ENCODE measurements at regions not wholly inside any gene's neighbourhood (a gene's known extent, or its start where the extent isn't known, plus 50 kb on each side); places are given as distances from the start of the nearest gene placed in this dataset.
"Not testable (repeated sequence)": the region's sequence is repeated elsewhere in the genome, so short reads cannot be mapped to it uniquely, and the experiment has no call there.

DNA sequence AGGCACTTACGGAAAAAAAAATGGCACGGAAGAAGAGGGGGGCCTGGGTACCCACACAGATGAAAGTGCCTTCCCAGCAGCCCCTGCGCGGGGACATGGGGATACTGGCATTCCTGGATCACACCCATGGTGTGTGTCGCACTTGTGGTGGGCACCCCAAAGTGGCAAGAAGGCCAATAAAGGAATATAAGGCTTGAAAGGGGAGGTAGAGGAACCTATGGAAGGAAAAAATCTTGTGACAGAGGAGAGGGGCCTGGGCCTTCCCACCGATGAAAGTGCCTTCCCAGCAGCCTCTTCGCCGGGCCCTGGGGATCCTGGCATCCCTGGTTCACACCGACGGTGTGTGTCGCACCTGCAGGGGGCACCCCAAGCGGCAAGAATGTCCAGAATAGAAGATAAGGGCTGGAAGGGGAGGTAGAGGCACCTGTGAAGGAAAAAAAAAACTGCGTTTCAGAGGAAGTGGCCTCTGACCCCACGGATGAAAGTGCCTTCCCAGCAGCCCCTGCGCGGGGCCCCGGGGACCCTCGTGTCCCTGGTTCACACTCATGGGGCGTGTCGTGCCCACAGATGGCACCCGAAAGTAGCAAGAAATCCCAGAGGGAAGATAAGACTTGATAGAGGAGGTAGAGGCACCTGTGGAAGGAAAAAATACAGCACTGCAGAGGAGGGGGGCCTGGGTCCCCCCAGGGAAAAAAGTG lies 284.0 kb downstream of the ALG10 start:
- DNase-seq = no peak

DNA sequence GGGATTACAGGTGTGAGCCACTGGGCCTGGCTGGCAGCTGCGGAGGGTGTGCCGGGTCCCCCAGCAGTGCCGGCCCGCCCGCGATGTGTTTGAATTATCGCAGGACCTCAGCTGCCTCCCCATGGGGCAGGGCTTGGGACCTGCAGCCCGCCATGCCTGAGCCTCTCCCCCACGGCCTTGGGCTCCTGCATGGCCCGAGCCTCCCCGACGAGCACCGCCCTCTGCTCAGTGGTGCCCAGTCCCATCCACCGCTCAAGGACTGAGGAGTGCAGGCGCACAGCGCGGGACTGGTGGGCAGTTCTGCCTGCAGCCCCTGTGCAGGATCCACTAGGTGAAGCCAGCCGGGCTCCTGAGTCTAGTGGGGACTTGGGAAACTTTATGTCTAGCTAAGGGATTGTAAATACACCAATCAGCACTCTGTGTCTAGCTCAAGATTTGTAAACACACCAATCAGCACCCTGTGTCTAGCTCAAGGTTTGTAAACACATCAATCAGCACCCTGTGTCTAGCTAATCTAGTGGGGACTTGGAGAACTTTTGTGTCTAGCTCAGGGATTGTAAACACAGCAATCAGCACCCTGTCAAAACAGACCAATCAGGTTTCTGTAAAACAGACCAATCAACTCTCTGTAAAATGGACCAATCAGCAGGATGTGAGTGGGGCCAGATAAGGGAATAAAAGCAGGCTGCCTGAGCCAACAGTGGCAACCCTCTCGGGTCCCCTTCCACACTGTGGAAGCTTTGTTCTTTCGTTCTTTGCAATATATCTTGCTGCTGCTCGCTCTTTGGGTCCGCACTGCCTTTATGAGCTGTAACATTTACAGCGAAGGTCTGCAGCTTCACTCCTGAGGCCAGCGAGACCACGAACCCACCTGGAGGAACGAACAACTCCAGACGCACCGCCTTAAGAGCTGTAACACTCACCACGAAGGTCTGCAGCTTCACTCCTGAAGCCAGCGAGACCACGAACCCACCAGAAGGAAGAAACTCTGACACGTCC lies 287.8 kb downstream of the ALG10 start:
- DNase-seq = not testable (repeated sequence)

DNA sequence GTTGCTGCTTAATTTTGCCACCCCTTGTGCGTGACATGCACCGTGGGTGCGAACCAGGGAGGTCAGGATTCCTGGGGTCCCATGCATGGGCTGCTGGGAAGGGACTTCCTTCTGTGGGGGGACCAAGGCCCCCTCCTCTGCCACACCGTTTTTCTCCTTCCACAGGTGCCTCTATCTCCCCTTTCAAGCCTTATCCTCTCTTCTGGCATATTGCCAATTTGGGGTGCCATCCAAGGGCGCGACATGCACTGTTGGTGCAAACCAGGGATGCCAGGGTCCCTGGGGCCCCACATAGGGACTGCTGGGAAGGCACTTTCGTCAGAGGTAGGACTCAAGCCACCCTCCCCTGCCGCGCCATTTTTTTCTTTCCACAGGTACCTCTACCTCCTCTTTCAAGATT lies 289.0 kb downstream of the ALG10 start:
- DNase-seq = no peak

DNA sequence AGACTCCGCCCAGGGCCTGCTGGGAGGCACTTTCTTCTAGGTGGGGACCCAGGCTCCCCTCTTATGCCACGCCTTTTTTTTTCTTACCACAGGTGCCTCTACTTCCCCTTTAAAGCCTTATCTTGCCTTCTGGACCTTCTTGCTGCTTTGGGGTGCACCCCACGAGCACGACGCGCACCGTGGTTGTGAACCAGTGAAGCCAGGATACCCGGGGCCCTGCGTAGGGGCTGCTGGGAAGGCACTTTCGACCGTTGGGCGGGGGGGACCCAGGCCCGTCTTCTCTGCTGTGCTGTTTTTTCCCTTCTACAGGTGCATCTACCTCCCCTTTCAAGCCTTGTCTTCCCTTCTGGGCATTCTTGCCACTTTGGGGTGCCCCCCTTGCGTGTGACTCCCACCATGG lies 305.4 kb downstream of the ALG10 start:
- DNase-seq = no peak

DNA sequence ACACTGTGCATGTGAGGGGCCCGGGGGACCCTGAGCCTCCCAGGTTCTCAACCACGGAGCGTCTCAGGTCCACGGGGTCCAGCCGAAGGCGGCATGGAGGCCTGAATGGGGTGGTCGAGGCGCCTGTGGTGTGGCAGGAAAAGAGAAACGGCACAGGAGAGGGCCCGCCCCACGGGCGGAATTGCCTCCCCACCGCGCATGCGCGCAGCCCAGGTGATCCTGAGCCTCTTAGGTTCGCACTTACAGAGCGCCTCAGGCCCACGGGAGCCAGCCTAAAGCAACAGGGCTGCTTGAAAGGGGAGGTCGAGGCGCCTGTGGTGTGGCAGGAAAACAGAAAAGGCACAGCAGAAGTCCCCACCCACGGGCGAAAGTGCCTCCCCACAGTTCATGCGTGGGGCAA lies 311.0 kb downstream of the ALG10 start:
- no peak for DNase-seq

DNA sequence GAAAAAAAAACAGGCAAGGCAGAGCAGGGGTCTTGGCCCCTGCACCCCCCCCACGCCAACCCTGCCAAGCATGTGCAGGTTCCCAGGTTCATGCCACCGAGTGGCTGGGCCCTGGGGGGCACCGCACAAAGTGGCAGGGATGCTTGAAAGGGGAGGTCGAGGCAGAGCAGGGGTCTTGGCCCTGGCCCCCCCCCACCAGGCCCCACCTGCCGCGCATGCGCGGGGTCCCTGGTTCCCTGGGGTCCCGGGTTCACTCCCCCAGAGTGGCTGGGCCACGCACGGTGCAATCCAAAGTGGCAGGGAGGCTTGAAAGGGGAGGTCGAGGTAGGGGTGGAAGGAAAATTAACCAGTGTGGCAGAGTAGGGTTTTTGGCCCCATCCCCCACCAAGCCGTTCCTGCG lies 312.2 kb downstream of the ALG10 start:
- DNase-seq = no peak

DNA sequence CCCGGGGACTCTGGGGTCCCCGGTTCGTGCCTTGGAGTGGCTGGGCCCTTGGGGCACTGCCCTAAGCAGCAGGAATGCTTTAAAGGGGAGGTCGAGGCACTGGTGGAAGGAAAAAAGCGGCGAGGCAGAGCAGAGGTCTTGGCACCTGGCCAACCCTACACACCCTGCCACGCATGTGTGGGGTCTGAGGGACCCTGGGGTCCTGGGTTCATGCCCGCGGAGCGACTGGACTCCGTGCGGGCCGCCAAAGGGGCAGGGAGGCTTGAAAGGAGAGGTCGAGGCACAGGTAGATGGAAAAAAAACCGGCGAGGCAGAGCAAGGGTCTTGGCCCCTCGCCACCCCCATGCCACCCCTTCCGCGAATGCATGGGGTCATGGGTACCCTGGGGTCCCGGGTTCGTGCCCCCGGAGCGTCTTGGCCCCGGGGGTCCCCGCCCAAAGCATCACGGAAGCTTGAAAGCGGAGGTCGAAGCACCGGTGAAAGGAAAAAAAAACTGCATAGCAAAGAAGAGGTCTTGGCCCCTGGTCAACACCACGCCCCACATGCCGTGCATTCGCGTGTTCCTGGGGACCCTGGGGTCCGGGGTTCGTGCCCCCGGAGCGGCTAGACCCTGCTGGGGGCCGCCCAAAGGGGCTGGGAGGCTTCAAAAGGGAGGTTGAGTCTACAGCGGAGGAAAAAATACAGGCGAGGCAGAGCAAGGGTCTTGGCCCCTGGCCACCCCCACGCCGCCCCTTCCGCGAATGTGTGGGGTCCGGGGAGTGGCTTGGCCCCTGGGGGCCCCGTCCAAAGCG lies 312.9 kb downstream of the ALG10 start:
- DNase-seq = no peak

DNA sequence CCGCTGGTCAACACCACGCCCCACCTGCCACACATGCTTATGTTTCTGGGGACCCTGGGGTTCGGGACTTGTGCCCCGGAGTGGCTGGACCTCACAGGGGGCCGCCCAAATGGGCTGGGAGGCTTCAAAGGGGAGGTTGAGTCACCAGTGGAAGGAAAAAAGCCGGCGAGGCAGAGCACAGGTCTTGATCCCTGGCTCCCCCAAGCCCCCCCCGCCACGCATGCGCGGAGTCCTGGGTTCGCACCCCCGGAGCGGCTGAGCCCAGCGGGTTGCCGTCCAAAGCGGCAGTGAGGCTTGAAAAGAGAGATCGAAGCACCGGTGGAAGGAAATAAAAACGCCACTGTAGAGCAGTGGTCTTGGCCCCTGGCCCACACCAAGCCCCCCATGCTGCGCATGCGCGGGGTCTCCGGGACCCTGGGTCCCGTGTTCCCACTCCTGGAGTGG lies 313.5 kb downstream of the ALG10 start:
- no peak for DNase-seq

DNA sequence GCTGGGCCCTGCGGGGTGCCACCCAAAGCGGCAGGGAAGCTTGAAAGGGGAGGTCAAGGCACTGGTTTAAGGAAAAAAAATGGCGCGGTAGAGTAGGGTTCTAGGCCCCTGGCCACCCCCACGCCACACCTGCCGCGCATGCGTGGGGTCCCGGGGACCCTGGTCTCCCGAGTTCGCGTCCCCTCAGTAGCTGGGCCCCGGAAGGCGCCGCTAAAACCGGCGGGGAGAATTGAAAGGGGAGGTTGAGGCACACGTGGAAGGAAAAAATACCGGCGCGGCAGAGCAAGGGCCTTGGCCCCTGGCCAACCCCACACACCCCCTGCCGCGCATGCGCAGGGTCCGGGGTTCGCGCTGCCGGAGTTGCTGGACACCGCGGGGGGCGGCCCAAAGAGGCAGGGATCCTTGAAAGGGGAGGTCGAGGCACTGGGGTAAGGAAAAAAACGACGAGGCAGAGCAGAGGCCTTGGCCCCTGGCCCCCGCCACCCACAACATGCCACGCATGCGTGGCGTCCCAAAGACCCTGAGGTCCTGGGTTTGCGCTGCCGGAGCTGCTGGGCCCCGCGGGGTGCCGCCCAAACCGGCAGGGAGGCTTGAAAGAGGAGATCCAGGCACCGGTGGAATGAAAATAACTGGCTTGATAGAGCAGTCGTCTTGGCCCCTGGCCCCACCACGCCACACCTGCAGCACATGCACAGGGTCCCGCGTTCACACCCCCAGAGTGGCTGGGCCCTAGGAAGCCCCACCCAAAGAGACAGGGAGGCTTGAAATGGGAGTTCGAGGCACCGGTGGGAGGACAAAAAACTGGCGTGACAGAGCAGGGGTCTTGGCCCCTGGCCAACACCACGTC lies 314.5 kb downstream of the ALG10 start:
- no peak for DNase-seq

DNA sequence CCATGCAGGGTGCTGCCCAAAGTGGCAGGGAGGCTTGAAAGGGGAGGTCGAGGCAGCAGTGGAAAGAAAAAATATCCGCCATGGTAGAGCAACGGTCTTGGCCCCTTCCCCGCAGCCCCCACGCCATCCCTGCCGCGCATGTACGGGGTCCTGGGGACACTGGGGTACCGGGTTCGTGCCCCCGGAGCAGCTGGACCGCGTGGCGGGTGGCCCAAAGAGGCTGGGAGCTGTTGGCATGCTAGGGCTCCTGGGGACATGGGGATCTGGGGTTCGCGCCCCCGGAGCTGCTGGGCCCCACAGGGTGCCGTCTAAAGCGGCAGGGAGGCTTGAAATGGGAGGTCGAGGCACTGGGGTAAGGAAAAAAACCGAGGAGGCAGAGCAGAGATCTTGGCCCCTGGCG lies 316.5 kb downstream of the ALG10 start:
- no peak for DNase-seq

DNA sequence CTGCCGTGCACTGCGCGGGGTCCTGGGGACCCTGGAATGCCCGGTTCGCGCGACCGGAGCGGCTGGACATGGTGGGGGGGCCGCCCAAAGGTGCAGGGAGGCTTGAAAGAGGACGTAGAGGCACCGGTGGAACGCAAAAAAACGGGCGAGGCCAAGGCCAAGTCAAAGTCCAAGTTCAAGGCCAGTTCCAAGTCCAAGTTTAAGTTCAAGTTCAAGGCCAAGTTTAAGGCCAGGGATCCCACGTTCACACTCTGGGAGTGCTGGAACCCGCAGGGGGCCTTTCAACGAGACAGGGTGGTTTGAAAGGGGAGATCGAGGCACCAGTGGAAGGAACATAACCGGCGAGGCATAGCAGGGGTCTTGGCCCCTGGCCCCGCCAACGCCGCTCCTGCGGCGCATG lies 317.6 kb downstream of the ALG10 start:
- no peak for DNase-seq

DNA sequence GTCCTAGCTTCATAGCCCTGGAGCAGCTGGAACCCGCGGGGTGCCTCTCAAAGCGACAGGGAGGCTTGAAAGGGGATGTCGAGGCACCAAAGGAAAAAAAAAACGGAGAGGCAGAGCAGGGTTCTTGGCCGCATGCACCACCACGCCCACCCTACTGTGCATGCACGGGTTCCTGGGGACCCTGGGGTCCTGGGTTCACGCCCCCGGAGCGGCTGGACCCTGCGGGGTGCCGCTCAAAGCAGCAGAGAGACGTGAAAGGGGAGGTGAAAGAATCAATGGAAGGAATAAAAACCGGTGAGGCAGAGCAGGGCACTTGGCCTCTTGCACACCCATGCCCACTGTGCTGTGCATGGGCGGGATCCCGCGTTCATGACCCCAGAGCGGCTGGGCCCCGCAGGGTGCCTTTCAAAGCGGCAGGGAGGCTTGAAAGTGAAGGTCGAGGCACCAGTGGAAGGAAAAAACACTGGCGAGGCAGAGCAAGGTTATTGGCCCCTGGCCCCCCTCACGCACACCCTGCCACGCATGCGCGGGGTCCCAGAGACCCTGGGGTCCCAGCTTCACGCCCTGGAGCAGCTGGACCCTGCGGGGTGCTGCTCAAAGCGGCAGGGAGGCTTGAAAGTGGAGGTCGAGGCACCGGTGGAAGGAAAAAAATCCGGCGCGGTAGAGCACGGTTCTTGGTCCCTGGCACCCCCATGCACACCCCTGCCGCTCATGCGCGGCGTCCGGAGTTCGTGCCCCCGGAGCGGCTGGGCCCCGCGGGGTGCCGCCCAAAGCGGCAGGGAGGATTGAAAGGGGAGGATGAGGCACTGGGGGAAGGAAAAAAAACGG lies 318.5 kb downstream of the ALG10 start:
- no peak for DNase-seq

DNA sequence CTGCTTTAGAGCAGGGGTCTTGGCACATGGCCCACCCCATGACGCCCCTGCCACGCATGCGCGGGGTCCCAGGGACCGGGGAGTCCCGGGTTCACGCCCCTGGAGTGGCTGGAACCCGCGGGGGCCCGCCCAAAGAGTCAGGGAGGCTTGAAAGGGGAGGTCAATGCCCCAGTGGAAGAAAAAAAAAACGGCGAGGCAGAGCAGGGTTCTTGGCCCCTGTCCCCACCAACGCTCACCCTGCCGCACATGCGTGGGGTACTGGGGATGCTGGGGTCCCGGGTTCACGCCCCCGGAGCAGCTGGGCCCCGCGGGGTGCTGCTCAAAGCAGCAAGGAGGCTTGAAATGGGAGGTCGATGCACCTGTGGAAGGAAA lies 319.1 kb downstream of the ALG10 start:
- no peak for DNase-seq

DNA sequence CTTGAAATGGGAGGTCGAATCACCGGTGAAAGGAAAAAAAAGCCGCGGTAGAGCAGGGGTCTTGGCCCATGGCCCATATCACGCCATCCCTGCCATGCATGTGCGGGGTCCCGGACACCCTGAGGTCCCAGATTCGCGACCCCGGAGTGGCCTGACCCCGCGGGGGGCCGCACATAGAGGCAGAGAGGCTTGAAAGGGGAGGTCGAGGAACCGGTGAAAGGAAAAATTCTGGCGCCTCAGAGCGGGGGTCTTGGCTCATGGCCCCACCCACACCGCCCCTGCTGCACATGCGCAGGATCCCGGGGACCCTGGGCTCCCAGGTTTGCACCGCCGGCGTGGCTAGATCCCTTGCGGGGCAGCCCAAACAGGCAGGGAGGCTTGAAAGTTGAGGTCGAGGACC lies 319.8 kb downstream of the ALG10 start:
- no peak for DNase-seq

DNA sequence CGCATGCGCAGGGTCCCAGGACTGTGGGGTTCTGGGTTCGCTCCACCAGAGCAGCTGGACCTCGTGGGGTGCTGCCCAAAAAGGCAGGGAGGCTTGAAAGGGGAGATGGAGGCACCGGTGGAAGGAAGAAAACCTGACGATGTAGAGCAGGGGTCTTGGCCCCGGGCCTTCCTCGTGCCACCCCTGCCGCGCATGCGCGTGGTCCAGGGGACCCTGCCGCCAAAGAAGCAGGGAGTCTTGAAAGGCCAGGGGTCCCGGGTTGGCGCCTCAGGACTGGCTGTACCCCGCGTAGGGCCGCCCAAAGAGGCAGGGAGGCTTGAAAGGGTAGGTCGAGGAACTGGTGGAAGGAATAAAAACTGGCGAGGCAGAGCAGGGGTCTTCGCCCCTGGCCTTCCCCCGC lies 321.0 kb downstream of the ALG10 start:
- no peak for DNase-seq

DNA sequence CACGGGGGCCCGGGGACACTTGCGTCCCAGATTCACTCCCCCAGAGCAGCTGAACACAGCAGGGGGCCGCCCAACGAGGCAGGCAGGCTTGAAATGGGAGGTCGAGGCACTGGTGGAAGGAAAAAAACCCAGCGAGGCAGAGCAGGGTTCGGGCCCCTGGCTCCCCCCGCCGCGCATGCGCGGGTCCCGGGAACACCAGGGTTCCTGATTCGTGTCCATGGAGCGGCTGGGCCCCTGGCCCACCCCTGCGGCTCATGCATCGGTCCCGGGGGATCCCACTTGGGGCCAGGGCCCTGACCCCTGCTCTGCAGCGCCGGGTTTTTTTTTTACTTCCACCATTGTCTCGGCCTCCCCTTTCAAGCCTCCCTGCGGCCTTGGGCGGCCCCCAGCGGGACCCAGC lies 321.5 kb downstream of the ALG10 start:
- DNase-seq = no peak

DNA sequence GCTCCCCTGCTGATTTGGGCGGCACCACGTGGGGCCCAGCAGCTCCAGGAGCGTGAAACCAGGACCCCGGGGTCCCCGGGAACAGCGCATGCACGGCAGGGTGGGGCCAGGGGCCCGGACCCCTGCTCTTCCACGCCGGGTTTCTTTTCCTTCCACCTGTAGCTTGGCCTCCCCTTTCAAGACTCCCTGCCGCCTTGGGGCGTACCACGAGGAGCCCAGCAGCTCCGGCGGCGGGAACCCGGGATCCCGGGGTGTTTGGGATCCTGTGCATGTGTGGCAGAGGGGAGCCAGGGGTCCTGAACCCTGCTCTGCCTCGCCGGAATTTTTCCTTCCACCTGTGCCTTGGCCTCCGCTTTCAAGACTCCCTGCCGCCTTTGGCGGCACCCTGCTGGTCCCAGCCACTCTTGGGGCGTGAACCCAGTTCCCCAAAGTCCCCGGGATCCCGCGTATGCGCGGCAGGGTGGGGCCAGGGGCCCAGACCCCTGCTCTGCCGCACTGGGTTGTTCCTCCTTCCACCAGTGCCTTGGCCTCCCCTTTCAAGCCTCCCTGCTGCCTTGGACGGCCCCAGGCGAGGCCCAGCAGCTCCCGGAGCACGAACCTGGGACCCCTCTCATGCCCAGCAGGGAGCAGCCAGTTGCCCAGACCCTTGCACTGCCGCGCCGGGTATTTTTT lies 322.7 kb downstream of the ALG10 start:
- no peak for DNase-seq

DNA sequence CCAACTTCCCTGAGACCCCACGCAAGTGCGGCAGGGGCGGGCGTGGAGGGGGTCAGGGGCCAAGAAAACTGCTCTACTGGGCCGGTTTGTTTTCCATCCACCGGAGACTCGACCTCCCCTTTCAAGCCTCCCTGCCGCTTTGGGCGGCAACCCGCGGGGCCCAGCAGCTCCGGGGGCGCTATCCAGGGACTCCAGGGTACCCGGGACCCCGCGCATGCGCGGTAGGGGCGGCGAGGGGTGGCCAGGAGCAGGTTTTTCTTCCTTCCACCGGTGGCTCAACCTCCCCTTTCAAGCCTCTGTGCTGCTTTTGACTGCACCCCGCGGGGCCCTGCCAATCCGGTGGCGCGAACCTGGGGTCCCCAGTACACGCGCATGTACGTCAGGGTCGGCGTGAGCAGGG lies 323.5 kb downstream of the ALG10 start:
- no peak for DNase-seq

DNA sequence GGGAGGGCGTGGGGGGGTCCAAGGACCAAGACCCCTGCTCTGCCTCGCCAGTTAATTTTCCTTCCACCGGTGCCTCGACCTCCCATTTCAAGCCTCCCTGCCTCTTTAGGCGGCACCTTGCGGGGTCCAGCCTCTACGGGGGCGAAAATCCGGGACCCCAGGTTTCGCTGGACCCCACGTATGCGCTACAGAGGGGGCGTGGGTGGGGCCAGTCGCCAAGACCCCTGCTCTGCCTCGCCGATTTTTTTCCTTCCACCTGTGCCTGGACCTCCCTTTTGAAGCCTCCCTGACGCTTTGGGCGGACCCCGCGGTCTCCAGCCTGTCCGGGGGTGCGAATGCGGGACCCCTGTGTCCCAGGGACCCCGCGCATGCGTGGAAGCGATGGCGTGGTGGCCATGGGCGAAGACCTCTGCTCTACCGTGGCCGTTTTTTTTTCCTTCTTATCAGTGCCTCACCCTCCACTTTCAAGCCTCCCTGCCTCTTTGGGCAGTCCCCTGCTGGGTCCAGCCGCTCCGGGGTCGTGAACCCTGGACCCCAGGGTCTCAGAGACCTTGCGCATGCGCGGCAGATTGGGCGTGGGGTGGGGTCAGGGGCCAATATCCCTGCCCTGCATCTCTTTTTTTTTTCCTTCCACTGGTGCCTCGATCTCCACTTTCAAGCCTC lies 324.2 kb downstream of the ALG10 start:
- DNase-seq = no peak

DNA sequence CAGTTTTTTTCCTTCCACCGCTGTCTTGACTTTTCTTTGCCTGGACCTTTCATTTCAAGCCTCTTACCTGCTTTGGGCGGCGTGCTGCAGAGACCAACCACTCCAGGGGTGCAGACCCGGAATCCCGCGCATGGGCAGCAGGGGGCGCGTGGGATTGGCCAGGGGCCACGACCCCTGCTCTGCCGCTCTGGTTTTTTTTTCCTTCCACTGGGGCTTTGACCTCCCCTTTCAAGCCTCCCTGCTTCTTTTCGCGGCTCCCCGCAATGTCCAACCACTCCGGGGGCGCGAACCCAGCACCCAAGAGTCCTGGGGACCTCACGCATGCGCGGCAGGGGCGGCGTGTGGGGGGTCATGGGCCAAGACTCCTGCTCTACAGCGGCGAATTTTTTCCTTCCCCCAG lies 325.1 kb downstream of the ALG10 start:
- DNase-seq = no peak
